Brain microvascular endothelial cell (primary cell): ENCODE measurements at regions not wholly inside any gene's neighbourhood (a gene's known extent, or its start where the extent isn't known, plus 50 kb on each side); places are given as distances from the start of the nearest gene placed in this dataset.

Experiments
- DNase-seq: peaks from one replicate; pipeline ENCODE4 v3.0.0-alpha.2; 2020
- H3K27ac ChIP-seq: fragments of 250-450 bp; sonication (Bioruptor Pico); 2 replicates; pipeline ENCODE4 v1.5.1; 2020; ENCODE audit warnings: mild to moderate bottlenecking, moderate library complexity
- H3K27me3 ChIP-seq: fragments of 250-450 bp; sonication (Bioruptor Pico); replicated peaks from 2 replicates; pipeline ENCODE4 v1.5.1; 2020; ENCODE audit warnings: mild to moderate bottlenecking
- H3K36me3 ChIP-seq: fragments of 250-450 bp; sonication (Bioruptor Pico); replicated peaks from 2 replicates; pipeline ENCODE4 v1.5.1; 2020; ENCODE audit warnings: mild to moderate bottlenecking
- H3K4me3 ChIP-seq: 2 replicates; pipeline ENCODE4 v1.5.1; 2011; ENCODE audit warnings: low read depth, mild to moderate bottlenecking, control low read depth, low read length, moderate library complexity
- in situ Hi-C: cut with HindIII; loops from 2 replicates; pipeline ENCODE4 v1.10.0; 2017; ENCODE audit warnings: low sequenced_read_pairs, low pct_ligation_motif_present
- TF ChIP-seq, protein P1 (sequence below): IDR thresholded peaks from 2 replicates; pipeline ENCODE4 v1.5.1; 2011; ENCODE audit warnings: low read depth, mild to moderate bottlenecking, moderate library complexity, low read length, control low read depth, inconsistent platforms; ENCODE audit errors: missing control alignments

DNA sequence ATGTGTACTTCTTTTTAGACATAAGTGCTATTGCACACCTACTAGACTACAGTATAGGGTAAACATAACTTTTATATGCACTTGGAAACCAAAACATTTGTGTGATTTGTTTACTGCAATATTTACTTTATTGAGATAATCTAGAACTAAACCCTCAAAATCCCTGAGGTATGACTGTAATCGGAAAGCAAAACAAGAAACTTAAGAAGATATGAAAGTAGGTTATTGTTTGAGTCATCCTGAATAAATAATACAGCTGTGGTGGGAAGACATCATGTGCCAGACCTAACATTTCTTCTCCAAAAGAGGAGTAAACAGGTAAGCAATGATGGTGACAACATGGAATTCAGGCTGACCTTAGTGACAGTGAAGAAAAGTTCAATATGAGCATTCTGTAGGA, 765.5 kb downstream of the OTOL1 start:
- Histone ChIP-seq H3K27ac (no peak overlapping the region), H3K36me3 (no peaks in the 10 kb centered on the region), H3K27me3 (no peaks in the 10 kb centered on the region), H3K4me3 (no peak overlapping the region)
- in situ Hi-C loops = no loop called here
- peak; percentile 18 for DNase-seq
- TF ChIP-seq, protein P1, sequence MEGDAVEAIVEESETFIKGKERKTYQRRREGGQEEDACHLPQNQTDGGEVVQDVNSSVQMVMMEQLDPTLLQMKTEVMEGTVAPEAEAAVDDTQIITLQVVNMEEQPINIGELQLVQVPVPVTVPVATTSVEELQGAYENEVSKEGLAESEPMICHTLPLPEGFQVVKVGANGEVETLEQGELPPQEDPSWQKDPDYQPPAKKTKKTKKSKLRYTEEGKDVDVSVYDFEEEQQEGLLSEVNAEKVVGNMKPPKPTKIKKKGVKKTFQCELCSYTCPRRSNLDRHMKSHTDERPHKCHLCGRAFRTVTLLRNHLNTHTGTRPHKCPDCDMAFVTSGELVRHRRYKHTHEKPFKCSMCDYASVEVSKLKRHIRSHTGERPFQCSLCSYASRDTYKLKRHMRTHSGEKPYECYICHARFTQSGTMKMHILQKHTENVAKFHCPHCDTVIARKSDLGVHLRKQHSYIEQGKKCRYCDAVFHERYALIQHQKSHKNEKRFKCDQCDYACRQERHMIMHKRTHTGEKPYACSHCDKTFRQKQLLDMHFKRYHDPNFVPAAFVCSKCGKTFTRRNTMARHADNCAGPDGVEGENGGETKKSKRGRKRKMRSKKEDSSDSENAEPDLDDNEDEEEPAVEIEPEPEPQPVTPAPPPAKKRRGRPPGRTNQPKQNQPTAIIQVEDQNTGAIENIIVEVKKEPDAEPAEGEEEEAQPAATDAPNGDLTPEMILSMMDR = no peak

DNA sequence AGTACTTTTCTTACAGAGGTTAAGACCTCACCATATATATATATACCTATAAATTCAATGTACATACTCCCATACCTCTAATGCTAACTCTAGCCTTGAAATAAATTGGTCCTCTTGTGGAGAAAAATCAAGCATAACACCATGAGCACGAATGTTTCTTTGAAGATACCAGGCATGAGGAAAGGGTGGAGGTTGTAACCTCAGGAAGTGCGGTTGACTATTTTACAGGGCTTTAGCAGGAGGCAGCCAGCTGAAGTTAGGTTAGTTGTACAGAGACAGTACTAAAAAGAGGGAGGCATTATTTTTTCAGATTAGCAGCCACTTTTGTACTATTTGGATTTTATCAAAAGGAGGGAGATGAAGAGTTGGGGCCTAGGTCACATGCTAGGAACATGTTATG, 767.0 kb downstream of the OTOL1 start:
- Histone ChIP-seq H3K27me3 (no peaks in the 10 kb centered on the region), H3K4me3 (no peak overlapping the region), H3K27ac (no peak overlapping the region), H3K36me3 (no peaks in the 10 kb centered on the region)
- DNase-seq = no peak
- in situ Hi-C loops = no loop called here
- TF ChIP-seq, protein P1 = no peak

DNA sequence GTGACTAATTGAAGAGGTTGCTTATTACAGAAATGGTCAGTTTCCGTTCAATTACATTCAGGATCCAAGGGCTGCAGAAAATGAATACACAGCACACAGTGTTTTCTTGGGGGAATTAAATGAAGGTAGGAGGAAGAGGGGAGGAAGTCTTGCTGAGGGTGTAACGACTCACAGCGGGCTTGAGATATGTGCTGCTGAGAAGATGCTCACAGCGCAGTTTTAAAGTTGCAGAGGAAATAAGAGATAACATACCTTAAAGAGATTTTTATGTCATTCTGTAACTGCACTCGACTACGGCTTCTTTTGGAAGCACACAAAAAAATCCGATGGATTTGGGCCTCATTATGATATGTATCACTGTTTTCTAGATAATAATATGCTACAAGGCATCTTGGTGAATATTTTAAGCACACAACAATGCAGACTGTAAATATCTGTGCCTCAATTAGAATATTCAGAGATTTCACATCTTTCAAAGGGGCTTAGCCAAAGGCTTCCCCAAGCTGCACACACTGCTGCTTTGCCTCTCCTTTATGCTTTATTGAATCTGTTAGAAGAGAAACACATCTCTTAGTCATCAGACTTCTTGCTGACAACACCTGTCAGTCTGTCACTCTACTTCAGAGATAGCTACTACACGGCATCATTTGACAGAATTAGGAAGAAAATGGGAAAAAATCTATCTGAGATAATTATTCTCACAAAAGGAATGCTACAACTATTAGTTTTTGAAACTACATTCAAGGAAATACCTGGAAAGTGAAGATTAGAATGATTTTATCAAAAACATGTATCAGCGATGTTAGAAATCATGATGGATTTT, 773.2 kb downstream of the OTOL1 start:
- no peak for DNase-seq
- Histone ChIP-seq H3K36me3 (no peaks in the 10 kb centered on the region), H3K27ac (no peak overlapping the region), H3K4me3 (no peak overlapping the region), H3K27me3 (no peaks in the 10 kb centered on the region)
- in situ Hi-C loops = no loop called here
- TF ChIP-seq, protein P1 = no peak

DNA sequence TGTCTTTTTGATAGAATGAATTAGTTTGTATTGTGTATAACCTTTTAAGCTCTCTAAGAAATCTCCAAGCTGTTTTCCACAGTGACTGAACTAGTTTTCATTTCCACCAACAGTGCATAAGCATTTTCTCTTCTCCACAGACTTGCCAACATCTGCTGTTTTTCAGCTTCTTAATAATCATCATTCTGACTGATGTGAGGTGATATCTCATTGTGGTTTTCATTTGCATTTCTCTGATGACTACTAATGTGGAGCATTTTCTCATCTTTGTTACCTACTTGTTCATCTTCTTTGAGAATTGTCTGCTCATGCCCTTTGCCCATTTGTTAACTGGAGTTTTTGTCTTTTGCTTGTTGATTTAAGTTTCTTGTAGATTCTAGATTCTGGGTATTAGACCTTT, 777.5 kb downstream of the OTOL1 start:
- H3K36me3 ChIP-seq = no peaks in the 10 kb centered on the region
- no peak overlapping the region for H3K27ac ChIP-seq
- in situ Hi-C loops = no loop called here
- no peak for DNase-seq
- no peaks in the 10 kb centered on the region for H3K27me3 ChIP-seq
- H3K4me3 ChIP-seq = no peak overlapping the region
- TF ChIP-seq, protein P1 = no peak

DNA sequence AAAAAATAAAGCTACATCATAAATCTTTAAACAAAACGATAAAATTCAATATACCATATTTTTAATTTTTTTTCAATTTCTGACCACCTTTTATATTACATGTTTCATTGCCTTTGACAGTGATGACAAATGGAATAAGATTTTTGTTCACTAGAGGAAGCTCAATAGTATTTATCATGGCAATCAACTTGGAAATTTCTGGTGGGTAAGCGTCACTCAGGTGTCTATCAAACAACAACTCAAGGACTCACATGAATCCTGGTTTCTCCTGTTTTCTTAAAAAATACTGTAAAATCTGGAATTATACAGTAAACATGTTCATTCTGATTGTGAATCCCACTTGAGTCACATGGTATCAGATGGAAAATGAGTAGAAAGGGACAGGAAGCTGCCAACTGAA, 782.2 kb downstream of the OTOL1 start:
- Histone ChIP-seq H3K36me3 (no peaks in the 10 kb centered on the region), H3K4me3 (no peak overlapping the region), H3K27me3 (no peaks in the 10 kb centered on the region), H3K27ac (no peak overlapping the region)
- no peak for DNase-seq
- TF ChIP-seq, protein P1 = no peak
- in situ Hi-C loops = no loop called here

DNA sequence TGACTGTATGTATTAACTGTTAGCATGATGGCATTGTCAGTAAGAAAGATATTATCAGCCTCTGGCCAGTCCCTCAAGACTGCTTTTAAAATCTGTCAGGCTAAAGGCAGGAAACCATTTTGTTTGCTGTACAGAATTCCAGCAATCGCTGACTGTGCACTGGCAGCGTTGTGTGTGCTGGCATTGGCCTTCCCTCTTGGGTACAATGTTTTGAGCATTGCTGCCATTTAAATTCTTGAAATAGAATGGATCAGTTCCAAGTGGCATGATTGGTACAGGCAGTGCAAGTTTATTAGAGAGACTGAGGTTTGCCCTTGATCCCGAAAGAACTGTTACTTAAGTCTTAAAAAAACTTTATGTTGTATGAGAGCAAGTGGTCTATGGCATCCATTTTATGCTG, 788.7 kb downstream of the OTOL1 start:
- Histone ChIP-seq H3K36me3 (no peaks in the 10 kb centered on the region), H3K27ac (no peak overlapping the region), H3K4me3 (no peak overlapping the region), H3K27me3 (no peaks in the 10 kb centered on the region)
- TF ChIP-seq, protein P1 = no peak
- no peak for DNase-seq
- in situ Hi-C loops = no loop called here
